AG04450 (cell line): ENCODE measurements at regions not wholly inside any gene's neighbourhood (a gene's known extent, or its start where the extent isn't known, plus 50 kb on each side); places are given as distances from the start of the nearest gene placed in this dataset.

ENCODE experiments used
- CTCF ChIA-PET: fragments of 300-600, 350-600 bp; formaldehyde crosslinking; extraction: SDS; loops from one replicate; lab custom pipeline; 2022; ENCODE audit warnings: antibody characterized with exemption, inconsistent platforms; lab: Charles Lee
- POLR2A ChIA-PET: fragments of 350-600 bp; formaldehyde crosslinking; extraction: SDS; loops from one replicate; lab custom pipeline; 2021; ENCODE audit warnings: antibody characterized with exemption, inconsistent platforms; lab: Yijun Ruan, JAX
- DNase-seq: peaks from one replicate; pipeline ENCODE4 v3.0.0-alpha.2; 2011; ENCODE audit warnings: low read depth, low spot score
- H3K27ac ChIP-seq: one replicate; pipeline ENCODE4 v1.5.1; 2012; ENCODE audit warnings: low read depth, low read length, control low read depth
- H3K27me3 ChIP-seq: one replicate; pipeline ENCODE4 v1.6.0; 2012; ENCODE audit warnings: low read length; ENCODE audit not compliant: control insufficient read depth, insufficient read depth
- H3K4me3 ChIP-seq: 2 replicates; pipeline ENCODE4 v1.5.1; 2011; ENCODE audit warnings: mild to moderate bottlenecking, low read depth, low read length, control low read depth
- H3K9me3 ChIP-seq: 2 replicates; pipeline ENCODE4 v1.5.1; 2012; ENCODE audit warnings: low read length; ENCODE audit not compliant: control insufficient read depth, insufficient read depth
- CTCF ChIP-seq: IDR thresholded peaks from 2 replicates; pipeline ENCODE4 v1.5.1; 2011; ENCODE audit warnings: low read depth, low read length, control low read depth, inconsistent platforms

DNA sequence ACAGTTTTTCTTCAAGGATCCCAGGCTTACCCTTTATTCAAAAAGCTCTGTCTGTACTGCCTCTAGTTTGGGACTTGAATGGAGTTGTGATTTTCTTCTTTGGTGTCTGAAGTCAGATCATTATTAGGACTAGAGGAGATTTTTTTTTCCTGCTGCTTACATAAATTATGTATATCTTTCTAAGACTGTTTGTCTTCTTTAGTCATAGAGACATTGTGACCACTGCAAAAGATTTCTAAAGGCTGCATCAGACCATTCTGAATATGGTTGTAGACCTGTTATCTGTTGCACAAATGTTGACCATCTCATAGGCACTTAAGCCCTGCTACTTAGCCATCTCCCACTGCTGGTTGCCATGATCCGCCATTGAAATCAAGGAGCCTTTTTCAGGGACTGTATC, 238.5 kb upstream of the SMARCA2 start:
- H3K27me3 ChIP-seq, result no peaks in the 10 kb centered on the region
- ChIA-PET CTCF (no interaction called here), POLR2A (no interaction called here)
- no peak overlapping the region for H3K4me3 ChIP-seq
- no peak for DNase-seq
- H3K27ac ChIP-seq, result no peak overlapping the region
- peaks cover 3% of the 10 kb centered on the region for H3K9me3 ChIP-seq
- no peak for TF ChIP-seq CTCF

DNA sequence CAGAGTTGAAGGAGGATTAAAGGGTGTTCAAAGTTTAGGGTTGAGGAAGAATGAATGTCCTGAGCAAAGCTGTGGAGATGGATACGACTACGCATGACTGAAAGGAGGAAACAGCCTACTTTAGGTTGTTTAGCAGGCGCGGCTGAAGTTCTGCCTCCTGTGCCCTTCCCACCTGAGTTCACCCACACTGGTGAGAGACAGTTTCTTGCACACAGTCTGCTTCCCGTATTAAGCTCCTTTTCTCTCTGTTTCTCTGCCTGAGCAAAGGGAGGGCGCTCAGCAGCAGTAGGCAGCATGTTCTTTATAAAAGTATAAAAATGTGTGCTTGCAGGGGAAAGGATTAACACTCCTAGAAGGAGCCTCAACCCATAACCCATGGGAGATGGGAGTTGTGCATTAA, 224.0 kb upstream of the SMARCA2 start:
- no peak for DNase-seq
- TF ChIP-seq CTCF, result no peak
- ChIA-PET POLR2A (no interaction called here), CTCF (no interaction called here)
- H3K4me3 ChIP-seq, result no peak overlapping the region
- H3K27me3 ChIP-seq, result no peaks in the 10 kb centered on the region
- no peak overlapping the region for H3K27ac ChIP-seq
- H3K9me3 ChIP-seq, result peaks cover 4% of the 10 kb centered on the region

- no peak for DNase-seq
- Histone ChIP-seq H3K27me3 (no peaks in the 10 kb centered on the region), H3K9me3 (peaks cover 8% of the 10 kb centered on the region), H3K4me3 (no peak overlapping the region), H3K27ac (no peak overlapping the region)
- POLR2A ChIA-PET, result no interaction called here
- CTCF ChIA-PET, result no interaction called here
- no peak for TF ChIP-seq CTCF
These were observed 220.4 kb upstream of the SMARCA2 start for GRCh38 chr9:1794547-1795270.

DNA sequence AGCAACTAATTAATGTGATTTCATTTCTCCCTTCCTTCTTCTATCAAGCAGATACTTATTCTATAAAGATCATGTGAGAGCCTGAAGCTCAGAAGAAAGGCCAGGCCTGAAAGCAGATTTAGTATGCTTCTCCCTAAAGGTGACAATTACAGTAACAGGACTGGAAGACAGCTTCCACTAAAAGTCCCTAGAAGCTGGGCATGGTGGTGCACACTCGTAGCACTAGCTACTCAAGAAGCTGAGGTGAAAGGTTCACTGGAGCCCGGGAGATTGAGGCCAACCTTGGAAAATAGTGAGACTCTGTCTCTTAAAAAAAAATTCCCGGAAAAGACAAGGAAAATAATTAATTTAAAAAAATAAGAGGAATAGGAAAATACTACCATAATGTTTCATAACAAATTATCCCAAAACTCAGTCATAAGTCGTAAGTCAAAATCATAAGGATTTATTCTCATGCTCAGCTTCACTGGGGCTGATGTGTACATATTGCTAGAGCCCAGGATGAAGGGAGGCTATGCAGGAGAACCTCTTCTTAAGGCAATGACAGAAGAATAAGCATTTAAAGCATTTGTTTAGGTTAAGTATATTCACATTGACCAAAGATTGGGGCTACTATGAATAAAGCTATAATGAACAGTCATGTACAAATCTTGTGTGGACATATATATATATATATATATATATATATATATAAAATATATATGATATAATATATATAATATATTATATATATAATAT, 210.8 kb upstream of the SMARCA2 start:
- H3K9me3 ChIP-seq, result peaks cover 5% of the 10 kb centered on the region
- no peak for DNase-seq
- H3K4me3 ChIP-seq, result no peak overlapping the region
- no peak overlapping the region for H3K27ac ChIP-seq
- CTCF ChIA-PET, result no interaction called here
- no peaks in the 10 kb centered on the region for H3K27me3 ChIP-seq
- no peak for TF ChIP-seq CTCF
- POLR2A ChIA-PET, result no interaction called here

DNA sequence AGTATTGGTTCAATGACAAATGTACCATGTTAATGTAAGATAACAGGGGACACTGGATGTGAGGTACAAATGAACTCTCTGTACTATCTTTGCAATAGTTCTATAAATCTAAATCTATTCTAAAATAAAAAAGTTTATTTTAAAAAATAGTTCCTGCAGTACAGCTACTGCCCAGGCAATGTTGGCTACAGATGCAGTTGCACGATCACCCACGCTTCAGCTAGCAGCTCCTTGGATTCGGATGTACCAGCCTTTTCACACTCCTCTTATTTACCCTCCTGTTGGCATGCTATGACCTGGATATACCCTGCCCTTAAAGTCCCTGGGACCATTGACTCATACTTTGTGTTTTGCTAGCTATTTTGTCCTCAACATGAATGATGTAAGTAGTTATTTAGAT, 185.4 kb upstream of the SMARCA2 start:
- TF ChIP-seq CTCF, result no peak
- Histone ChIP-seq H3K27me3 (no peaks in the 10 kb centered on the region), H3K27ac (no peak overlapping the region), H3K4me3 (no peak overlapping the region), H3K9me3 (no peaks in the 10 kb centered on the region)
- no peak for DNase-seq
- ChIA-PET POLR2A (no interaction called here), CTCF (no interaction called here)
